Middle frontal gyrus (tissue), 1 donor: ENCODE measurements at regions not wholly inside any gene's neighbourhood (a gene's known extent, or its start where the extent isn't known, plus 50 kb on each side); places are given as distances from the start of the nearest gene placed in this dataset.

Source experiments
- DNase-seq: peaks from one replicate; pipeline ENCODE4 v3.0.0-alpha.2; 2015; ENCODE audit warnings: low spot score; ENCODE audit errors: extremely low spot score

DNA sequence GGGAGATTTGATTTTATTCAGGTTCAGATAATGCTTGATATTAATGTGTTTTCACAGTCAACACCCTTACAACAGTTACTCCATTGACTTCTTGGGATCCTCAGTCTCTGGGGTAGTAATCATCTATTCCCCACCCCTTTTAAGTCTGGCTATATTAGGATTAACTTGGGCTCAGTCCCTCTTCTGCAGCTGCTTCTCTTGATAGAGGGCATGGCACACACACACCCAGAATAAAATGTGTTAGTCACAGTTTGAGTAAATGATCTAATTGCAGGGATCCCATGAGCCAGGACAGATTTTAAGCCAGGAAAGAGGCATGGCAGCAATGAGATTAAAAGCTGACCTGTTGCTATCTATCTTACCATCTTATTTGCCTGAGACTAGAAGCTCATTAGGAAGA, 53.7 kb upstream of the VLDLR start:
- DNase-seq, result no peak

DNA sequence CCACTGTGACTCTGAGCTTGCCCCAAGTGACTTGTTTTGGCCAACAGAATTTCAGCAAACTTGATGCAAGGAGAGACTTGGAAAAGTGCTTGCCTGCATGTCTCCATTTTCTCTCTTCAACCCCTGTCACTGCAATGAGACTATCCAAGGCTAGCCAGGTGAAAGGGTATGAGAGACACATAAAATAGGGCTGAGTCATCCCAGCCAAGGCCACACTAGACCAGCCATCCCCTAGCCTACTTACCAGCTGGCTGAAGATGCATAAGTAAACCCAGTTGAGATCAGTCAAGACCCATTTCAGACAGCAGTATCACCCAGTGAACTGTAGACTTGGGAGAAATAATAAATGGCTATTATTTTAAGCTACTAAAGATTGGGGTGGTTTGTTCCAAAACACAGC, 52.9 kb upstream of the VLDLR start:
- DNase-seq, result no peak

DNA sequence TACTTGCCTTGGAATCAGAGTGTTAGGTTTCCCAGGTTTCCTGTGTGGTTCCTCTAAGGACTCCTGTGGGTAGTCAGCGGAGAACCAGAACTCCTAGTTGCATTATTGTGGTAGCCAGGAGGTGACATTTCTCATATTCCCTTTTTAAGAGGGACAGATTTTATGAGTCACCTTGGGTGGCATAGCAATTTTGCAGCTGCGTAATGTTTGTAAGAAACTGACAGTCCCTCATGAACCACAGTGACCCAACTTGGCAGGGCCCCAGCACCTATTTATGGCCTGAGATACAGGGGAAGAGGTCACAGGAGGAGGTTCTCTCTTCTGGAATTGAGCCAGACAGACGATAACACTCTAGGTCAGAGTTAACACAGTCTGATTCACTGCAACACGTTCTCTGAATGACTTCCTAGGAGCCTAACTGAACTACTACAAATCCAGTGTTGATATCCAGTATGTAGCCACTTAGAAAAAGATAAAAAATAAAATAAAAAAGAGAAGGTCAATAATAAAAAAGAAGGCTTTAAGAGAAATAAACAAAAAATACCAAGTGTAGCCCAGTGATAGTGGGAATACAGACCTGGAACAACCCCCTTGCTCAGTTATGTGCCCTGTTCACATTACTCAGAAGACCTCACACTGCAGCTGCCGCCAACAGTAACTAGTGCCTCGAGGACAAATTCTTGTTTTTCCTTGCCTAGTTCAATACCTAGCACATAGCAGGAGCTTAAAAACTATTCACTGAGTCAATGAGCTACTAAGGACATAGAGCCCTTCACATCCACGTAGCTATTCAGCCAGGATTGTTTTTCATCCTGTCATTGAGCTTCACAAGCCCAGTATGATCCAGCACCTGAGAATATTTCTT, 50.7 kb upstream of the VLDLR start:
- no peak for DNase-seq
